GM23338 (cell line): ENCODE measurements at regions not wholly inside any gene's neighbourhood (a gene's known extent, or its start where the extent isn't known, plus 50 kb on each side); places are given as distances from the start of the nearest gene placed in this dataset.

Experiments used
- ATAC-seq: fragments of 200-7000 bp; cut with Tn5 transposase; 3 replicates; pipeline ENCODE4 v1.9.1; 2020
- DNase-seq: peaks from one replicate; pipeline ENCODE4 v3.0.0-alpha.2; 2015; ENCODE audit warnings: low spot score
- H2AFZ ChIP-seq: fragments of 200-600 bp; sonication (generic); 2 replicates; pipeline ENCODE4 v1.8.0; 2016; ENCODE audit warnings: antibody characterized with exemption, mild to moderate bottlenecking, moderate library complexity
- H3F3A ChIP-seq: fragments of 200-600 bp; sonication (generic); replicated peaks from 2 replicates; pipeline ENCODE4 v1.8.0; 2017; ENCODE audit warnings: antibody characterized with exemption, mixed run types, low read depth
- H3K27ac ChIP-seq: fragments of 200-600 bp; sonication (generic); 2 replicates; pipeline ENCODE4 v1.6.1; 2016; ENCODE audit warnings: low read depth
- H3K27me3 ChIP-seq: fragments of 200-600 bp; sonication (generic); 2 replicates; pipeline ENCODE4 v1.8.0; 2016; ENCODE audit warnings: mild to moderate bottlenecking, mixed run types, moderate library complexity; ENCODE audit not compliant: insufficient read depth
- H3K36me3 ChIP-seq: fragments of 200-600 bp; sonication (generic); 2 replicates; pipeline ENCODE4 v1.8.0; 2016; ENCODE audit warnings: mild to moderate bottlenecking; ENCODE audit not compliant: insufficient read depth
- H3K4me1 ChIP-seq: fragments of 200-600 bp; sonication (generic); 2 replicates; pipeline ENCODE4 v1.8.0; 2016; ENCODE audit warnings: mild to moderate bottlenecking, moderate library complexity; ENCODE audit not compliant: insufficient read depth
- H3K4me2 ChIP-seq: fragments of 200-600 bp; sonication (generic); 2 replicates; pipeline ENCODE4 v1.7.1; 2017; ENCODE audit warnings: mixed run types
- H3K4me3 ChIP-seq: fragments of 200-600 bp; sonication (generic); 2 replicates; pipeline ENCODE4 v1.6.1; 2016; ENCODE audit warnings: mixed run types
- H3K79me2 ChIP-seq: fragments of 200-600 bp; sonication (generic); replicated peaks from 2 replicates; pipeline ENCODE4 v1.8.0; 2017; ENCODE audit warnings: mild to moderate bottlenecking; ENCODE audit not compliant: insufficient read depth
- H3K9me2 ChIP-seq: fragments of 200-600 bp; sonication (generic); 2 replicates; pipeline ENCODE4 v1.8.0; 2017; ENCODE audit not compliant: insufficient read depth
- H4K20me1 ChIP-seq: fragments of 200-600 bp; sonication (generic); replicated peaks from 2 replicates; pipeline ENCODE4 v1.8.0; 2017; ENCODE audit warnings: mild to moderate bottlenecking; ENCODE audit not compliant: insufficient read depth
- H3K27ac Mint-ChIP-seq: 2 replicates; pipeline ENCODE4 v1.8.0; 2020; ENCODE audit warnings: inconsistent platforms, mild to moderate bottlenecking, moderate library complexity, mixed read lengths
- H3K27me3 Mint-ChIP-seq: 3 replicates; pipeline ENCODE4 v1.8.0; 2022; ENCODE audit warnings: low read depth, mild to moderate bottlenecking, moderate library complexity, mixed read lengths, inconsistent platforms; ENCODE audit not compliant: insufficient read depth, poor library complexity
- H3K36me3 Mint-ChIP-seq: 3 replicates; pipeline ENCODE4 v1.8.0; 2021; ENCODE audit warnings: low read depth, mild to moderate bottlenecking, inconsistent platforms, moderate library complexity, mixed read lengths
- H3K4me1 Mint-ChIP-seq: 3 replicates; pipeline ENCODE4 v1.8.0; 2020; ENCODE audit warnings: mild to moderate bottlenecking, inconsistent platforms, mixed read lengths
- H3K4me3 Mint-ChIP-seq: 3 replicates; pipeline ENCODE4 v1.8.0; 2021; ENCODE audit warnings: moderate library complexity, mild to moderate bottlenecking, inconsistent platforms, mixed read lengths
- H3K9me3 Mint-ChIP-seq: 3 replicates; pipeline ENCODE4 v1.8.0; 2020; ENCODE audit warnings: moderate library complexity, mild to moderate bottlenecking, inconsistent platforms, mixed read lengths
- CREB1 ChIP-seq: fragments of 250-450 bp; sonication (Bioruptor Pico); IDR thresholded peaks from 2 replicates; pipeline ENCODE4 v1.5.0; 2020; ENCODE audit warnings: low read depth, mild to moderate bottlenecking, moderate library complexity
- CTCF ChIP-seq, 2 experiments: fragments of 200-600 bp in 1 of 2; sonication (generic) in 1 of 2; conservative IDR thresholded peaks; 2 replicates each; pipeline versions ENCODE4 v1.5.1 to v1.6.1; 2016 to 2017; ENCODE audit warnings: antibody characterized with exemption in 2 of 2, low read depth in 2 of 2, mild to moderate bottlenecking in 2 of 2, moderate library complexity in 1 of 2
- EZH2 ChIP-seq: fragments of 200-600 bp; sonication (generic); IDR thresholded peaks from one replicate; pipeline ENCODE4 v1.8.0; 2017; ENCODE audit warnings: antibody characterized with exemption, mild to moderate bottlenecking, low read depth; ENCODE audit not compliant: unreplicated experiment
- EZH2phosphoT487 ChIP-seq: fragments of 200-600 bp; sonication (generic); IDR thresholded peaks from one replicate; pipeline ENCODE4 v1.8.1; 2018; ENCODE audit warnings: antibody characterized with exemption; ENCODE audit not compliant: unreplicated experiment
- JUNB ChIP-seq: IDR thresholded peaks from one replicate; pipeline ENCODE4 v1.6.1; 2016; ENCODE audit warnings: antibody characterized with exemption; ENCODE audit not compliant: unreplicated experiment
- NANOG ChIP-seq: IDR thresholded peaks from 2 replicates; pipeline ENCODE4 v1.6.1; 2016; ENCODE audit warnings: antibody characterized with exemption, borderline replicate concordance
- POLR2AphosphoS5 ChIP-seq: IDR thresholded peaks from 2 replicates; pipeline ENCODE4 v1.6.1; 2016; ENCODE audit warnings: antibody characterized with exemption, low read depth
- STAT1 ChIP-seq: IDR thresholded peaks from one replicate; pipeline ENCODE4 v1.6.1; 2016; ENCODE audit warnings: antibody characterized with exemption; ENCODE audit not compliant: unreplicated experiment
- ZNF114 ChIP-seq: fragments of 250-450 bp; sonication (Bioruptor Pico); IDR thresholded peaks from 2 replicates; pipeline ENCODE4 v1.5.0; 2020; ENCODE audit warnings: mild to moderate bottlenecking, moderate library complexity
- ZNF331 ChIP-seq: fragments of 250-450 bp; sonication (Bioruptor Pico); IDR thresholded peaks from 2 replicates; pipeline ENCODE4 v1.5.0; 2020; ENCODE audit warnings: low read depth, mild to moderate bottlenecking, moderate library complexity
- ZNF462 ChIP-seq: fragments of 250-450 bp; sonication (Bioruptor Pico); IDR thresholded peaks from 2 replicates; pipeline ENCODE4 v1.5.0; 2020; ENCODE audit warnings: mild to moderate bottlenecking, moderate library complexity
- TF ChIP-seq, protein P1 (sequence below): IDR thresholded peaks from one replicate; pipeline ENCODE4 v1.6.1; 2018; ENCODE audit warnings: antibody characterized with exemption; ENCODE audit not compliant: unreplicated experiment
- TF ChIP-seq, protein P2 (sequence below): IDR thresholded peaks from 2 replicates; pipeline ENCODE4 v1.6.1; 2016; ENCODE audit warnings: antibody characterized with exemption

GRCh38 chr14:98819867-98820206, 452.2 kb downstream of the BCL11B start:
- Histone ChIP-seq H3K79me2 (no peaks in the 10 kb centered on the region), H3K4me1 (peaks cover 23% of the 10 kb centered on the region), H3K27ac (peak overlapping the region; percentile 90), H3K4me2 (peak overlapping the region; percentile 55), H3F3A (no peaks in the 10 kb centered on the region), H3K9me2 (peaks cover 19% of the 10 kb centered on the region), H3K4me3 (peak overlapping the region; percentile 15; the same call in 1 of the 2 replicates), H3K36me3 (no peaks in the 10 kb centered on the region), H3K27me3 (no peaks in the 10 kb centered on the region), H2AFZ (no peak overlapping the region), H4K20me1 (no peaks in the 10 kb centered on the region)
- Mint-ChIP-seq H3K27me3 (peaks cover 11% of the 10 kb centered on the region), H3K27ac (peak overlapping the region; percentile 97), H3K36me3 (peaks cover 13% of the 10 kb centered on the region; the same call in 2 of the 3 replicates), H3K9me3 (peaks cover 6% of the 10 kb centered on the region; the same call in 1 of the 3 replicates), H3K4me3 (0 out of 3 replicates have a peak overlapping the region, but pooled peaks have one; percentile 13), H3K4me1 (peaks cover 35% of the 10 kb centered on the region)
- DNase-seq (peak; percentile 82), ATAC-seq (peak; percentile 74)
- no peak for TF ChIP-seq CTCF (conservative IDR thresholded peaks at IDR 0.05; ENCODE audit: low read depth in 2 of 2)
- no peak for TF ChIP-seq ZNF114 (CRISPR knock-in tag)
- no peak for TF ChIP-seq CREB1
- no peak for TF ChIP-seq ZNF331
- no peak for TF ChIP-seq ZNF462
- TF ChIP-seq, protein P1, sequence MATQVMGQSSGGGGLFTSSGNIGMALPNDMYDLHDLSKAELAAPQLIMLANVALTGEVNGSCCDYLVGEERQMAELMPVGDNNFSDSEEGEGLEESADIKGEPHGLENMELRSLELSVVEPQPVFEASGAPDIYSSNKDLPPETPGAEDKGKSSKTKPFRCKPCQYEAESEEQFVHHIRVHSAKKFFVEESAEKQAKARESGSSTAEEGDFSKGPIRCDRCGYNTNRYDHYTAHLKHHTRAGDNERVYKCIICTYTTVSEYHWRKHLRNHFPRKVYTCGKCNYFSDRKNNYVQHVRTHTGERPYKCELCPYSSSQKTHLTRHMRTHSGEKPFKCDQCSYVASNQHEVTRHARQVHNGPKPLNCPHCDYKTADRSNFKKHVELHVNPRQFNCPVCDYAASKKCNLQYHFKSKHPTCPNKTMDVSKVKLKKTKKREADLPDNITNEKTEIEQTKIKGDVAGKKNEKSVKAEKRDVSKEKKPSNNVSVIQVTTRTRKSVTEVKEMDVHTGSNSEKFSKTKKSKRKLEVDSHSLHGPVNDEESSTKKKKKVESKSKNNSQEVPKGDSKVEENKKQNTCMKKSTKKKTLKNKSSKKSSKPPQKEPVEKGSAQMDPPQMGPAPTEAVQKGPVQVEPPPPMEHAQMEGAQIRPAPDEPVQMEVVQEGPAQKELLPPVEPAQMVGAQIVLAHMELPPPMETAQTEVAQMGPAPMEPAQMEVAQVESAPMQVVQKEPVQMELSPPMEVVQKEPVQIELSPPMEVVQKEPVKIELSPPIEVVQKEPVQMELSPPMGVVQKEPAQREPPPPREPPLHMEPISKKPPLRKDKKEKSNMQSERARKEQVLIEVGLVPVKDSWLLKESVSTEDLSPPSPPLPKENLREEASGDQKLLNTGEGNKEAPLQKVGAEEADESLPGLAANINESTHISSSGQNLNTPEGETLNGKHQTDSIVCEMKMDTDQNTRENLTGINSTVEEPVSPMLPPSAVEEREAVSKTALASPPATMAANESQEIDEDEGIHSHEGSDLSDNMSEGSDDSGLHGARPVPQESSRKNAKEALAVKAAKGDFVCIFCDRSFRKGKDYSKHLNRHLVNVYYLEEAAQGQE = no peak
- TF ChIP-seq, protein P2, sequence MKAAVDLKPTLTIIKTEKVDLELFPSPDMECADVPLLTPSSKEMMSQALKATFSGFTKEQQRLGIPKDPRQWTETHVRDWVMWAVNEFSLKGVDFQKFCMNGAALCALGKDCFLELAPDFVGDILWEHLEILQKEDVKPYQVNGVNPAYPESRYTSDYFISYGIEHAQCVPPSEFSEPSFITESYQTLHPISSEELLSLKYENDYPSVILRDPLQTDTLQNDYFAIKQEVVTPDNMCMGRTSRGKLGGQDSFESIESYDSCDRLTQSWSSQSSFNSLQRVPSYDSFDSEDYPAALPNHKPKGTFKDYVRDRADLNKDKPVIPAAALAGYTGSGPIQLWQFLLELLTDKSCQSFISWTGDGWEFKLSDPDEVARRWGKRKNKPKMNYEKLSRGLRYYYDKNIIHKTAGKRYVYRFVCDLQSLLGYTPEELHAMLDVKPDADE = no peak
- TF ChIP-seq POLR2AphosphoS5 = no peak
- no peak for TF ChIP-seq EZH2phosphoT487
- no peak for TF ChIP-seq STAT1
- no peak for TF ChIP-seq EZH2
- TF ChIP-seq NANOG = no peak
- TF ChIP-seq JUNB = no peak
